Fibroblast of lung (primary cell): ENCODE measurements at regions not wholly inside any gene's neighbourhood (a gene's known extent, or its start where the extent isn't known, plus 50 kb on each side); places are given as distances from the start of the nearest gene placed in this dataset.

Source experiments
- EZH2 ChIP-seq: IDR thresholded peaks from 2 replicates; pipeline ENCODE4 v1.5.1; 2012; ENCODE audit warnings: low read length, control low read depth, mild to moderate bottlenecking; ENCODE audit errors: missing control alignments
- TF ChIP-seq, protein P1 (sequence below), 2 donors: IDR thresholded peaks in 1 of 2; conservative IDR thresholded peaks in 1 of 2; 1 replicate in 1 of 2; 2 replicates in 1 of 2; pipeline ENCODE4 v1.5.1; 2011 to 2012; ENCODE audit warnings: low read length in 2 of 2, control low read depth in 1 of 2, inconsistent platforms in 1 of 2, low read depth in 1 of 2, mild to moderate bottlenecking in 1 of 2

GRCh38 chr6:20029979-20030378 lies 182.3 kb downstream of the MBOAT1 start:
- TF ChIP-seq, protein P1, sequence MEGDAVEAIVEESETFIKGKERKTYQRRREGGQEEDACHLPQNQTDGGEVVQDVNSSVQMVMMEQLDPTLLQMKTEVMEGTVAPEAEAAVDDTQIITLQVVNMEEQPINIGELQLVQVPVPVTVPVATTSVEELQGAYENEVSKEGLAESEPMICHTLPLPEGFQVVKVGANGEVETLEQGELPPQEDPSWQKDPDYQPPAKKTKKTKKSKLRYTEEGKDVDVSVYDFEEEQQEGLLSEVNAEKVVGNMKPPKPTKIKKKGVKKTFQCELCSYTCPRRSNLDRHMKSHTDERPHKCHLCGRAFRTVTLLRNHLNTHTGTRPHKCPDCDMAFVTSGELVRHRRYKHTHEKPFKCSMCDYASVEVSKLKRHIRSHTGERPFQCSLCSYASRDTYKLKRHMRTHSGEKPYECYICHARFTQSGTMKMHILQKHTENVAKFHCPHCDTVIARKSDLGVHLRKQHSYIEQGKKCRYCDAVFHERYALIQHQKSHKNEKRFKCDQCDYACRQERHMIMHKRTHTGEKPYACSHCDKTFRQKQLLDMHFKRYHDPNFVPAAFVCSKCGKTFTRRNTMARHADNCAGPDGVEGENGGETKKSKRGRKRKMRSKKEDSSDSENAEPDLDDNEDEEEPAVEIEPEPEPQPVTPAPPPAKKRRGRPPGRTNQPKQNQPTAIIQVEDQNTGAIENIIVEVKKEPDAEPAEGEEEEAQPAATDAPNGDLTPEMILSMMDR (conservative IDR thresholded peaks at IDR 0.05 in 1 of 2, IDR thresholded peaks at IDR 0.05 in 1 of 2; ENCODE audit: low read depth in 1 of 2, low read length in 2 of 2): no peak
- no peak for TF ChIP-seq EZH2
